ENCODE measurements at regions not wholly inside any gene's neighbourhood (a gene's known extent, or its start where the extent isn't known, plus 50 kb on each side); places are given as distances from the start of the nearest gene placed in this dataset.

DNA sequence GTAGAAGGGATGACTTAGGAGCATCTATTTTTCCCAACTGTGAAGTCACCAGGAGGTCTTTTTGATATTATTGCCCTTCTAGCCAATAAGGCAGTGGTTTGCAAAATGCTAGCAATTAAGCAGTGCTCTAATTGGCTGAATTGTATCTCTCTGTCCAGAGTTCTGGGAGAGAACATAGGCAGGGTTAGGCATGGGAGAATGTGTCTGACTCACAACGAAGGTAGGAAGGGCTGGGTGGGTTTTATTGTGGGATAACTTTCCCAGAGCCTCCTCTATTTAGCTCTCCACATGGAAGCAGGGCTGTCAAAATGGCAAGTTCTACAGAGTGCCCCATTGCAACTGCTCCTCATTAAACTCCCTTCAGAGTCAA is 415.9 kb upstream of the CADM1 start:
- Histone ChIP-seq H3K4me3 (ENCODE audit: low read length) (no peak overlapping the region), H3K9me2 (ENCODE audit: insufficient read depth, low read length) (no peaks in the 10 kb centered on the region), H3K9me3 (ENCODE audit: low read length) (no peaks in the 10 kb centered on the region), H3K27me3 (ENCODE audit: insufficient read depth, low read depth, low read length) (no peaks in the 10 kb centered on the region), H3K27ac (ENCODE audit: low read length) (no peak overlapping the region), H3F3A (ENCODE audit: insufficient read depth, low read length, poor library complexity, severe bottlenecking) (no peaks in the 10 kb centered on the region), H2AFZ (ENCODE audit: low read depth, low read length) (no peak overlapping the region), H3K4me2 (ENCODE audit: low read length) (no peak overlapping the region), H4K20me1 (ENCODE audit: insufficient read depth) (no peaks in the 10 kb centered on the region), H3K9ac (ENCODE audit: low read length) (no peak overlapping the region), H3K36me3 (ENCODE audit: insufficient read depth, low read length) (no peaks in the 10 kb centered on the region), H3K79me2 (replicated peaks; ENCODE audit: insufficient read depth, low read length) (no peaks in the 10 kb centered on the region)
- TF ChIP-seq EZH2 (IDR thresholded peaks at IDR 0.05; ENCODE audit: borderline replicate concordance, insufficient read depth, low read length, poor library complexity, severe bottlenecking) (no peak), MXI1 (conservative IDR thresholded peaks at IDR 0.05; ENCODE audit: poor library complexity, severe bottlenecking) (no peak), EP300 (conservative IDR thresholded peaks at IDR 0.05; ENCODE audit: poor library complexity, severe bottlenecking) (no peak), TAF1 (IDR thresholded peaks at IDR 0.05; ENCODE audit: low read depth) (no peak), POLR2AphosphoS5 (IDR thresholded peaks at IDR 0.05) (no peak), RAD21 (conservative IDR thresholded peaks at IDR 0.05) (no peak), SMC3 (conservative IDR thresholded peaks at IDR 0.05; ENCODE audit: poor library complexity) (no peak)
- TF ChIP-seq, protein P1, sequence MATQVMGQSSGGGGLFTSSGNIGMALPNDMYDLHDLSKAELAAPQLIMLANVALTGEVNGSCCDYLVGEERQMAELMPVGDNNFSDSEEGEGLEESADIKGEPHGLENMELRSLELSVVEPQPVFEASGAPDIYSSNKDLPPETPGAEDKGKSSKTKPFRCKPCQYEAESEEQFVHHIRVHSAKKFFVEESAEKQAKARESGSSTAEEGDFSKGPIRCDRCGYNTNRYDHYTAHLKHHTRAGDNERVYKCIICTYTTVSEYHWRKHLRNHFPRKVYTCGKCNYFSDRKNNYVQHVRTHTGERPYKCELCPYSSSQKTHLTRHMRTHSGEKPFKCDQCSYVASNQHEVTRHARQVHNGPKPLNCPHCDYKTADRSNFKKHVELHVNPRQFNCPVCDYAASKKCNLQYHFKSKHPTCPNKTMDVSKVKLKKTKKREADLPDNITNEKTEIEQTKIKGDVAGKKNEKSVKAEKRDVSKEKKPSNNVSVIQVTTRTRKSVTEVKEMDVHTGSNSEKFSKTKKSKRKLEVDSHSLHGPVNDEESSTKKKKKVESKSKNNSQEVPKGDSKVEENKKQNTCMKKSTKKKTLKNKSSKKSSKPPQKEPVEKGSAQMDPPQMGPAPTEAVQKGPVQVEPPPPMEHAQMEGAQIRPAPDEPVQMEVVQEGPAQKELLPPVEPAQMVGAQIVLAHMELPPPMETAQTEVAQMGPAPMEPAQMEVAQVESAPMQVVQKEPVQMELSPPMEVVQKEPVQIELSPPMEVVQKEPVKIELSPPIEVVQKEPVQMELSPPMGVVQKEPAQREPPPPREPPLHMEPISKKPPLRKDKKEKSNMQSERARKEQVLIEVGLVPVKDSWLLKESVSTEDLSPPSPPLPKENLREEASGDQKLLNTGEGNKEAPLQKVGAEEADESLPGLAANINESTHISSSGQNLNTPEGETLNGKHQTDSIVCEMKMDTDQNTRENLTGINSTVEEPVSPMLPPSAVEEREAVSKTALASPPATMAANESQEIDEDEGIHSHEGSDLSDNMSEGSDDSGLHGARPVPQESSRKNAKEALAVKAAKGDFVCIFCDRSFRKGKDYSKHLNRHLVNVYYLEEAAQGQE (IDR thresholded peaks at IDR 0.05; ENCODE audit: borderline replicate concordance): no peak
- TF ChIP-seq, protein P2, sequence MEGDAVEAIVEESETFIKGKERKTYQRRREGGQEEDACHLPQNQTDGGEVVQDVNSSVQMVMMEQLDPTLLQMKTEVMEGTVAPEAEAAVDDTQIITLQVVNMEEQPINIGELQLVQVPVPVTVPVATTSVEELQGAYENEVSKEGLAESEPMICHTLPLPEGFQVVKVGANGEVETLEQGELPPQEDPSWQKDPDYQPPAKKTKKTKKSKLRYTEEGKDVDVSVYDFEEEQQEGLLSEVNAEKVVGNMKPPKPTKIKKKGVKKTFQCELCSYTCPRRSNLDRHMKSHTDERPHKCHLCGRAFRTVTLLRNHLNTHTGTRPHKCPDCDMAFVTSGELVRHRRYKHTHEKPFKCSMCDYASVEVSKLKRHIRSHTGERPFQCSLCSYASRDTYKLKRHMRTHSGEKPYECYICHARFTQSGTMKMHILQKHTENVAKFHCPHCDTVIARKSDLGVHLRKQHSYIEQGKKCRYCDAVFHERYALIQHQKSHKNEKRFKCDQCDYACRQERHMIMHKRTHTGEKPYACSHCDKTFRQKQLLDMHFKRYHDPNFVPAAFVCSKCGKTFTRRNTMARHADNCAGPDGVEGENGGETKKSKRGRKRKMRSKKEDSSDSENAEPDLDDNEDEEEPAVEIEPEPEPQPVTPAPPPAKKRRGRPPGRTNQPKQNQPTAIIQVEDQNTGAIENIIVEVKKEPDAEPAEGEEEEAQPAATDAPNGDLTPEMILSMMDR (IDR thresholded peaks at IDR 0.05; ENCODE audit: poor library complexity, severe bottlenecking): no peak

DNA sequence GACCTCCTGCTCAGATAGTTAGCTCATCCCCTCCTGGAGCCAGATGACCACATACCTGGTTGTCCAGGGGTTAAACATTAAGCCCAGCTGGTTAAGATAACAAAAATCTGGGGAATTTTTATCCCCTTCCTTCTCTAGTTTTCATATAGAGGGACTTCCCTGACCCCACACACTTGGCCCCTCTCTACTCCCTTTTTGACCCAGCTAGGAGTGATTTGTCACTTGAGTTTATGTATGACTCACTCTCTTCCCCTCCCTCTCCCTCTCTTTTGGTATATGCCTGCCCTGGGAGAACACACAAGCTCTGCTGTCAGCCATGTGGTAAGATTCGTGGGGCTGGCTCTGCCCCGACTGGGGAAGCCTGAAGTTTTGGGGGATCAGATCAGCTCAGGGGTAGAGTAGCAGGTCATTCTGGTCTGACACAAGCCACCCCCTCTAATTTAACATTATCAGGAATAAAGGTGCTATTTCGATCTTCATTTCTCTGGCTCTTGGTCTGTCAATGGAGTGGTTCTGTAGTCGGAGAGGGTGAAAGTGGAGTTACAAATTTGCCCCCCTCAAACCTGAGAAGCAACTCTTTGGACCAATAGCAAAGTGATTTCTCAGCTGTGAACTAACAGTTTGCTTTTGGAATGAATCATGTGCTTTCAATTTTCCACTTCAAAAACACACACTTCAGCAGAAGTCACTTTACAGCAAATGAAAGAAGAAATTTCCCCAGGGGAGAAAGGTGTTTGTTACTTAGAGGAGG is 415.3 kb upstream of the CADM1 start:
- Histone ChIP-seq H2AFZ (ENCODE audit: low read depth, low read length) (no peak overlapping the region), H3K4me2 (ENCODE audit: low read length) (no peak overlapping the region), H3K79me2 (replicated peaks; ENCODE audit: insufficient read depth, low read length) (no peaks in the 10 kb centered on the region), H3K4me3 (ENCODE audit: low read length) (no peak overlapping the region), H3K36me3 (ENCODE audit: insufficient read depth, low read length) (no peaks in the 10 kb centered on the region), H3F3A (ENCODE audit: insufficient read depth, low read length, poor library complexity, severe bottlenecking) (no peaks in the 10 kb centered on the region), H3K9me3 (ENCODE audit: low read length) (no peaks in the 10 kb centered on the region), H4K20me1 (ENCODE audit: insufficient read depth) (no peaks in the 10 kb centered on the region), H3K9ac (ENCODE audit: low read length) (no peak overlapping the region), H3K9me2 (ENCODE audit: insufficient read depth, low read length) (no peaks in the 10 kb centered on the region), H3K27ac (ENCODE audit: low read length) (no peak overlapping the region), H3K27me3 (ENCODE audit: insufficient read depth, low read depth, low read length) (no peaks in the 10 kb centered on the region)
- no peak for TF ChIP-seq EZH2 (IDR thresholded peaks at IDR 0.05; ENCODE audit: borderline replicate concordance, insufficient read depth, low read length, poor library complexity, severe bottlenecking)
- TF ChIP-seq POLR2AphosphoS5 (IDR thresholded peaks at IDR 0.05): no peak
- TF ChIP-seq, protein P1 (IDR thresholded peaks at IDR 0.05; ENCODE audit: borderline replicate concordance): no peak
- TF ChIP-seq, protein P2 (IDR thresholded peaks at IDR 0.05; ENCODE audit: poor library complexity, severe bottlenecking): no peak

All from neural cell (in vitro differentiated cells).